ENCODE measurements at regions not wholly inside any gene's neighbourhood (a gene's known extent, or its start where the extent isn't known, plus 50 kb on each side); places are given as distances from the start of the nearest gene placed in this dataset.
"Not testable (repeated sequence)": the region's sequence is repeated elsewhere in the genome, so short reads cannot be mapped to it uniquely, and the experiment has no call there.

DNA sequence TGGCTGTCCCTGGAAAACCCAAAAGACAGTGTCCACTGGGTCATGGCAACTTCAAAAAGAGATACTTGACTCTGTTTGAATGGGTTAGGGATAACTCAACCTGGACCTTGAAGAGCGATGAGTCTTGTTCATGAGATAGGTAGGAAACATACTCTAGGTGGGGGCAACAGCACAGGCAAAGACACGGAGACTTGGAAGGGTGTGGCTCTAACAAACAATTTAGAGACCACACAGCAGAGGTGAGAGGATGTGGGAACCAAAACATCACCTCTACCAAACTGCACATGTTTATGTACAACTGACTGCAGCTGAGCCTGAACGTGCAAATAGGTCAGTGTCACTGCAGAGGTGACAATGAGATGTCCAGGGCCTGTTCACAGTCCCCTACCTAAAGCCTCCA lies 247.7 kb upstream of the ADRA1B start:
- Mint-ChIP-seq H3K27ac (no peak overlapping the region), H3K27me3 (peaks cover 4 to 18% of the 10 kb centered on the region in 2 donors), H3K9me3 (peaks cover 10% of the 10 kb centered on the region in 2 donors), H3K36me3 (no peaks in the 10 kb centered on the region), H3K4me1 (no peaks in the 10 kb centered on the region), H3K4me3 (no peak overlapping the region)
- DNase-seq (no peak), ATAC-seq (replicated peaks) (no peak)

DNA sequence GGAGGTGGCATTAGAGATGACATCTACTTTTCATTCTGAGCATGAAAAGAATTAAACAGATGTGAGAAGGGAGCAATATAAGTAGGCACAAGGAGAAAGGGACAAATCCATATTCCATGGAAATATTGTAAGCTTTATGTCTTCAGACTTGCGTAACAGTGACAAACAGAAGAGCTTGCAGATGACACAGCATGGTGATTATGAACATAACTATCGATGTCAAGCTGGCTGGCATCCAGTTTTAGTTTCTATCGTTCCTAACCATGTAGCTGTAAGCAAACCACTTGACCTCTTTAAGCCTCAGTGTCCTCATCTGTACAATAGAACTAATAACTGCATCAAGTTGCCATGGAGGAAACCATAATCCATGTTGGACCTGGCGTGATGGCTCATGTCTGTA lies 246.7 kb upstream of the ADRA1B start:
- ATAC-seq (replicated peaks) (no peak), DNase-seq (no peak)
- H3K4me1 Mint-ChIP-seq: no peaks in the 10 kb centered on the region
- H3K4me3 Mint-ChIP-seq: no peak overlapping the region
- H3K27ac Mint-ChIP-seq: no peak overlapping the region
- H3K9me3 Mint-ChIP-seq: peaks cover 12 to 13% of the 10 kb centered on the region in 2 donors
- H3K36me3 Mint-ChIP-seq: no peaks in the 10 kb centered on the region
- H3K27me3 Mint-ChIP-seq: peaks cover 0 to 18% of the 10 kb centered on the region in 2 donors

DNA sequence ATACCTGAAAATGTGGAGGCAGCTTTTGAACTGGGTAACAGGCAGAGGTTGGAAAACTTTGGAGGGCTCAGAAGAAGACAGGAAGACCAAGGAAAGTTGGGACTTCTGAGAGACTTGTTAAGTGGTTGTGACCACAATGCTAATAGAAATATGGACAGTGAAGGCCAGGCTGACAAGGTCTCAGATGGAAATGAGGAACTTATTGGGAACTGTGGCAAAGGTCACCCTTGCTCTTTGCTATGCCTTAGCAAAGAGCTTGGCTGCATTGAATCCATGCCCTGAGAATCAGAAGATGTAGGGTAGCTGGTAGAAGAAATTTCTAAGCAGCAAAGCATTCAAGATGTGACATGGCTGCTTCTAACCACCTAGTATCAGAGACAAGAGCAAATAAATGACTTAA lies 244.4 kb upstream of the ADRA1B start:
- Mint-ChIP-seq H3K27ac (no peak overlapping the region), H3K36me3 (no peaks in the 10 kb centered on the region), H3K4me3 (no peak overlapping the region), H3K9me3 (peaks cover 12 to 13% of the 10 kb centered on the region in 2 donors), H3K27me3 (peaks cover 9 to 26% of the 10 kb centered on the region in 2 donors), H3K4me1 (no peaks in the 10 kb centered on the region)
- DNase-seq (no peak), ATAC-seq (replicated peaks) (no peak)

DNA sequence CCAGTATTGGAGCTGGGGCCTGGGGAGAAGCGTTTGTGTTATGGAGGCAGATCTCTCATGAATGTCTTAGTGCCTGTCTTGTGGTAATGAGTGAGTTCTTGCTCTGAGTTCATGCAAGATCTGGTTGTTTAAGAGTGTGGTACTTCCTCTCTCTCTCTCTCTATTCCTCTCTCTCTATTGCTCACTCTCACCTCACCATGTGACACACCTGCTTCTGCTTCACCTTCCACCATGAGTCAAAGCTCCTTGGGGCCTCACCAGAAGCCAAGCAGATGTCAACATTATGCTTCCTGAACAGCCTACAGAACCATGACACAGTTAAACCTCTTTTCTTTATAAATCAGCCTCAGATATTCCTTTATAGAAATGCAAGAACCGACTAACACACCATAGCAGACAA lies 242.7 kb upstream of the ADRA1B start:
- Mint-ChIP-seq H3K4me3 (no peak overlapping the region), H3K27me3 (peaks cover 9 to 26% of the 10 kb centered on the region in 2 donors), H3K27ac (no peak overlapping the region), H3K4me1 (no peaks in the 10 kb centered on the region), H3K36me3 (no peaks in the 10 kb centered on the region), H3K9me3 (peaks cover 12 to 18% of the 10 kb centered on the region in 2 donors)
- peak in 1 of 2 donors; percentile 29 for ATAC-seq (replicated peaks)
- DNase-seq: no peak

DNA sequence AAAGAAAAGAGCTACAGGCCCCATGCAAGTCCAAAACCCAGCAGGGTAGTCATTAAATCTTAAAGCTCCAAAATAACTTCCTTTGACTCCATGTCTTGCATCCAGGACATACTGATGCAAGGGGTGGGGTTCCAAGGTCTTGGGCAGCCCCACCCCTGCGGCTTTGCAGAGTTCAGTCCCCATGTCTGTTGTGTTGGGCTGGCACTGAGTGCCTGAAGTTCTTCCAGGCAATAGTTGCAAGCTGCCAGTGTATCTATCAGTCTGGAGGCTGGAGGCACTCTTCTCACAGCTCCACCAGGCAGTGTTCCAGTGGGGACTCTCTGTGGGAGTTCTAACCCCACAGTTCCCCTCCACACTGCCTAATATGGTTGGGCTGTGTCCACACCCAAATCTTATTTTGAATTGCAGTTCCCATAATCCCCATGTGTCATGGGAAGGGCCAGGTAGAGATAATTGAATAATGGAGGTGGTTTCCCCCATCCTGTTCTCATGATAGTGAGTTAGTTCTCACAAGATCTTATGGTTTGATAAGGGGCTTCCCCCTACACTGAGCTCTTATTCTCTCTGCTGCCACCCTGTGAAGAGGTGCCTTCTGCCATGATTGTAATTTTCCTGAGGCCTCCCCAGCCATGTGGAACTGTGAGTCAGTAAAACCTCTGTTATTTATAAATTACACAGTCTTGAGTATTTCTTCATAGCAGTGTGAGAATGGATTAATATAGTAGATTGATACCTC lies 237.5 kb upstream of the ADRA1B start:
- no peak overlapping the region for H3K4me3 Mint-ChIP-seq
- peaks cover 8 to 15% of the 10 kb centered on the region in 2 donors for H3K36me3 Mint-ChIP-seq
- ATAC-seq (replicated peaks) (peak; percentile 45 to 68), DNase-seq (no peak)
- no peak overlapping the region for H3K27ac Mint-ChIP-seq
- peaks cover 6 to 10% of the 10 kb centered on the region in 2 donors for H3K4me1 Mint-ChIP-seq
- peaks cover 32 to 33% of the 10 kb centered on the region in 2 donors for H3K9me3 Mint-ChIP-seq
- peaks cover 8 to 9% of the 10 kb centered on the region in 2 donors for H3K27me3 Mint-ChIP-seq

DNA sequence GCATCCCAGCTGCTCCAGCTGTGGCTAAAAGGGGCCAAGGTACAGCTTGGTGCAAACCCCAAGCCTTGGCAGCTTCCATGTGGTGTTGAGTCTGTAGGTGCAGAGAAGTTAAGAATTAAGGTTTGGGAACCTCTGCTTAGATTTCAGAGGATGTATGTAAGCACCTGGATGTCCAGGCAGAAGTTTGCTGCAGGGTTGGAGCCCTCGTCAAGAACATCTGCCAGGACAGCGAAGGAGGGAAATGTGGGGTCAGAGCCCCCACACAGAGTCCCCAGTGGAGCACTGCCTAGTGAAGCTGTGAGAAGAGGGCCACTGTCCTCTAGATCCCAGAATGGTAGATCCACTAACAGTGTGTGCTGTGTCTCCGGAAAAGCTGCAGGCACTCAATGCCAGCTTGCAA lies 236.2 kb upstream of the ADRA1B start:
- H3K9me3 Mint-ChIP-seq: peaks cover 31 to 32% of the 10 kb centered on the region in 2 donors
- no peak overlapping the region for H3K4me3 Mint-ChIP-seq
- peaks cover 8 to 9% of the 10 kb centered on the region in 2 donors for H3K27me3 Mint-ChIP-seq
- peaks cover 11 to 15% of the 10 kb centered on the region in 2 donors for H3K36me3 Mint-ChIP-seq
- DNase-seq (no peak), ATAC-seq (replicated peaks) (no peak)
- no peak overlapping the region for H3K27ac Mint-ChIP-seq
- peaks cover 6 to 10% of the 10 kb centered on the region in 2 donors for H3K4me1 Mint-ChIP-seq

DNA sequence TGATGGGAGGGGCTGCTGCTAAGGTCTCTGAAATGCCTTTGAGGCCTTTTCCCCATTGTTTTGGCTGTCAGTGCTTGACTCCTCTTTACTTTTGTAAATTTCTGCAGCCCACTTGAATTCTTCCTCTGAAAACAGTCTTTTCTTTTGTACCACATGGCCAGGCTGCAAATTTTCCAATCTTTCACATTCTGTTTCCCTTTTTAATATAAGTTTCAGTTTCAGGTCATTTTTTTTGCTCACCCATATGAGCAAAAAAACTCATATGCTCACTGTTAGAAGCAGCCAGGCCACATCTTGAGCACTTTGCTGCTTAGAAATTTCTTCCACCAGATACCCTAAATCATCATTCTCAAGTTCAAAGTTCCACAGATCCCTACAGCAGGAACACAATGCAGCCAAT lies 234.6 kb upstream of the ADRA1B start:
- Mint-ChIP-seq H3K4me3 (no peak overlapping the region), H3K36me3 (peaks cover 11 to 15% of the 10 kb centered on the region in 2 donors), H3K9me3 (peaks cover 32 to 33% of the 10 kb centered on the region in 2 donors), H3K27me3 (peaks cover under 1 to 4% of the 10 kb centered on the region in 2 donors), H3K4me1 (peaks cover 6 to 10% of the 10 kb centered on the region in 2 donors), H3K27ac (no peak overlapping the region)
- ATAC-seq (replicated peaks): no peak
- DNase-seq: no peak

DNA sequence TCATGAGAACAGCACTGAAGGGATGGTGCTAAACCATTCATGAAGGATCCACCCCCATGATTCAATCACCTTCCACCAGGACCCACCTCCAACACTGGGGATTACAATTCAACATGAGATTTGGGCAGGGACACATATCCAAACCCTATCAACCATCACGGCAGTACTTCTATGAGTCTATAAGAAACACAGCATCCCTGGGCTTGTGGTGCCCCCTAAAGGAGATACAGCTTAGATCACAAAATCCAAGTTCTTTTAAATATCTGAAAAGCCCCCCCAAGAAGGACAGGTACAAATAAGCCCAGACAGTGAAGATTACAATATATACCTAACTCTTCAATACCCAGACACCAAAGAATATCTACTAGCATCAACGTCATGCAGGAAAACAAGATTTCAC lies 233.7 kb upstream of the ADRA1B start:
- Mint-ChIP-seq H3K27me3 (peaks cover 10 to 14% of the 10 kb centered on the region in 2 donors), H3K4me1 (peaks cover 6 to 10% of the 10 kb centered on the region in 2 donors), H3K4me3 (no peak overlapping the region), H3K27ac (no peak overlapping the region), H3K9me3 (peaks cover 32 to 36% of the 10 kb centered on the region in 2 donors), H3K36me3 (peaks cover 15% of the 10 kb centered on the region in 2 donors)
- ATAC-seq (replicated peaks): no peak
- no peak for DNase-seq

DNA sequence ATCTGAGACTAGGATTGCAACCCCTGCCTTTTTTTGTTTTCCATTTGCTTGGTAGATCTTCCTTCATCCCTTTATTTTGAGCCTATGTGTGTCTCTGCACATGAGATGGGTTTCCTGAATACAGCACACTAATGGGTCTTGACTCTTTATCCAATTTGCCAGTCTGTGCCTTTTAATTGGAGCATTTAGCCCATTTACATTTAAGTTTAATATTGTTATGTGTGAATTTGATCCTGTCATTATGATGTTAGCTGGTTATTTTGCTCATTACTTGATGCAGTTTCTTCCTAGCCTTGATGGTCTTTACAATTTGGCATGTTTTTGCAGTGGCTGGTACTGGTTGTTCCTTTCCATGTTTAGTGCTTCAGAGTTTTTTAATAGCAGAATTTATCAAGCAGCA lies 228.4 kb upstream of the ADRA1B start:
- H3K4me1 Mint-ChIP-seq; H3K9me3 Mint-ChIP-seq; ATAC-seq (replicated peaks); DNase-seq; H3K36me3 Mint-ChIP-seq; H3K27ac Mint-ChIP-seq; H3K4me3 Mint-ChIP-seq: not testable (repeated sequence)
- peaks cover 24 to 60% of the 10 kb centered on the region in 2 donors for H3K27me3 Mint-ChIP-seq

DNA sequence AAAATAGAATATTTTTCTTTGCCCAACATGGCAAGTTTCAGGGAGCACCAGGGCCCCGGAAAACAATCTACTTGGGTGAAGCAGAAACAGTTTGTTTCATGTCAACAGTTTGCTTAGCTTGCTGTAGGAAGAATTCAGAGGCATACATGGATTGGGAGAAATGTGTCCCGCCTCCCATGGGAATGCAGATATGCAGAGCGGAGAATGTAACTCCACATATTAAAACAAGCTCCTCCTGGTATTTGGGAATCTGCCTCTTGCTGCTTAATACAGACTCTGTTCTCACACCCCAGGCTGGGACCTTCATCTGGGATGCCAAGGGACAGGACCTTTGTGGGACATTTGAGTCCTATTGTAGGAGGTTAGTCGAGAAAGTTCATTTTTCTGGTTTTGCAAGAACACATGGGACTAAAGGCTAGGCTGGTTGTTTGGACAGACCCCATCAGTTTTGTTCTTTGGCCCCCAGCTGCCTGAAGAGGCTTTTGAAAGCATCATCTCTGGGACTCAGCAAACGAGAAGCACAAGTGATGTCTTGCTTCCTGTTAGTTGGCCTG lies 220.5 kb upstream of the ADRA1B start:
- Mint-ChIP-seq H3K27ac (no peak overlapping the region), H3K36me3 (no peaks in the 10 kb centered on the region), H3K27me3 (peaks cover 4 to 41% of the 10 kb centered on the region in 2 donors), H3K9me3 (peaks cover 4 to 10% of the 10 kb centered on the region in 2 donors), H3K4me1 (peaks cover 0 to 7% of the 10 kb centered on the region in 2 donors), H3K4me3 (no peak overlapping the region)
- ATAC-seq (replicated peaks) (no peak), DNase-seq (no peak)

DNA sequence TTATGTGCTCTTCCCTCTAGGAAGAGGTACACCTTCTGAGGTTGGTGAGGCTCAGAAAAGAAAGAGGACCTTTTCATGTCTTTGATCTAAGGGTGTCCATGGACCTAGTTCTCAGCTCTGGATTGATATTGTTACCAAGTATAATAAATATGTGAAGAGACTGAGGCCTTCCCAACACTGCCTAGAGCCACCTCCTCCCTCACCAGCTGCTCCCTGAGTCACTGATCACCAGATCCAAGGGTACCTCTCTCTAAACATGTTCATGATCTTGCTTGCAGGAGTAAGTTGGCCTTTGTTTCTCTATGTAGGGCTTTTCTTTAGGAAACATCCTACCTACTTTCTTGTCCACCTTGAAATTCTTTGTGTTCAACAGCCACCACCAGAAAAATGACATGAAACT lies 218.8 kb upstream of the ADRA1B start:
- H3K36me3 Mint-ChIP-seq: no peaks in the 10 kb centered on the region
- no peak overlapping the region for H3K4me3 Mint-ChIP-seq
- peaks cover 0 to 7% of the 10 kb centered on the region in 2 donors for H3K4me1 Mint-ChIP-seq
- no peak for ATAC-seq (replicated peaks)
- DNase-seq: no peak
- peaks cover 0 to 39% of the 10 kb centered on the region in 2 donors for H3K27me3 Mint-ChIP-seq
- H3K27ac Mint-ChIP-seq: no peak overlapping the region
- peaks cover 3 to 7% of the 10 kb centered on the region in 2 donors for H3K9me3 Mint-ChIP-seq

DNA sequence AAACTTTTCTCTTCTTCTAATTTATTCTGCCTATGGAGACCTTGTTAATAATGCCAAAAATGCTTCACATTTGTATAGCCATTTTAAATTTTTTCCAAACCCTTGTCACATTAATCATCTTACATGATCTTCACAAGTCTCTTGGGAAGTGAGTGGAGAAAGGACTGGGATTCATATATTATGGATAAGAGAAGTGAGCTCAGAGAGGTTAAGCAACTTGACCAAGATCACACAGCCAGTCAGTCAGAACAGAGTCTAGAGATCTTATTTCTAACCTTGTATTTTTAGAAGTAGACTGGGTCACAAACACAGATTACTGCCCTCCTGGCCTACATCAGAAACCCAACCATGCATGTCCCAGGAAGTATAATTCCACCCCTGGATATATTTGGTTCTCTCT lies 218.0 kb upstream of the ADRA1B start:
- peaks cover 0 to 5% of the 10 kb centered on the region in 2 donors for H3K9me3 Mint-ChIP-seq
- H3K4me3 Mint-ChIP-seq: no peak overlapping the region
- ATAC-seq (replicated peaks) (no peak), DNase-seq (no peak)
- peaks cover under 1 to 41% of the 10 kb centered on the region in 2 donors for H3K27me3 Mint-ChIP-seq
- no peaks in the 10 kb centered on the region for H3K36me3 Mint-ChIP-seq
- H3K27ac Mint-ChIP-seq: no peak overlapping the region
- peaks cover 0 to 7% of the 10 kb centered on the region in 2 donors for H3K4me1 Mint-ChIP-seq

DNA sequence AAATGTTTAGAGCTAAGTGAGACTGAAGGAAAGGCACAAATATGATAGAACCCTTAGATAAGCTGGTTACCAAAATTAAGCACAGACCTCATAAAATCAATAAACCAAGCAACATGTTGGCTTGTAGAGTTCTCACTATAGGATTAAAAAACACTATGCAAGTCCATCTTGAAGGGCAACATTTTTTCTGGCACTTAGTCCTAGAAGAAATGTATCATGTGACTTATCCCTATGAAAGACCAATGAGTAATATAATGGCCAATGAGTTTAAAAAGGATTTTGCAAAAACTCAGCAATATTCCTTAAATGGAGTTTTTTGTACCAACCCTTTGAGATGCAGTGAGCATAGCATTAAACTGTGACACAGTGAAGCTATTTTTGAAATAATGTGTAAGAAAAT lies 216.3 kb upstream of the ADRA1B start:
- Mint-ChIP-seq H3K36me3 (no peaks in the 10 kb centered on the region), H3K4me3 (no peak overlapping the region), H3K27me3 (peaks cover 4 to 45% of the 10 kb centered on the region in 2 donors), H3K9me3 (no peaks in the 10 kb centered on the region), H3K27ac (no peak overlapping the region), H3K4me1 (peaks cover 0 to 7% of the 10 kb centered on the region in 2 donors)
- DNase-seq (no peak), ATAC-seq (replicated peaks) (no peak)

DNA sequence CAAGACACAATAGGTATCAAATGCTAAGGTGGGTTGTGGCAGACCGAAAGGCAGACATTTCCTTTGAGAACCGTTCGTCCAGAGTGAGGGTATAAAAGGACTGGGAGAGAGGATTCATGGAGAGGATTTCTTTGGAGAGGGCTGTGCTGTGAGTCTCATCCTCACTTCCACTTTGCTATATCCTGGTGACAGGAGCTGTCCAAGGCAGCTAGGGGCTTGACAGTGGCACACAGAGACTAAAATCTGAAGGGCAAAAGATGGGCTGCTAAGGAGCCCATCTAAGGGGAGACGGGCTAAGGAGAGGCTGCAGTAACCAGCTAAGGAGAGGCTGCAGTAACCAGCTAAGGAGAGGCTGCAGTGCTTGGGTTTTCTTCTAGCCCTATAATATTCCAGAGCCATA lies 214.0 kb upstream of the ADRA1B start:
- Mint-ChIP-seq H3K27ac (no peak overlapping the region), H3K36me3 (peaks cover 2 to 4% of the 10 kb centered on the region in 2 donors), H3K4me1 (peaks cover 0 to 7% of the 10 kb centered on the region in 2 donors), H3K27me3 (peaks cover 12 to 45% of the 10 kb centered on the region in 2 donors), H3K4me3 (no peak overlapping the region), H3K9me3 (peaks cover 4 to 5% of the 10 kb centered on the region in 2 donors)
- DNase-seq (no peak), ATAC-seq (replicated peaks) (no peak)

DNA sequence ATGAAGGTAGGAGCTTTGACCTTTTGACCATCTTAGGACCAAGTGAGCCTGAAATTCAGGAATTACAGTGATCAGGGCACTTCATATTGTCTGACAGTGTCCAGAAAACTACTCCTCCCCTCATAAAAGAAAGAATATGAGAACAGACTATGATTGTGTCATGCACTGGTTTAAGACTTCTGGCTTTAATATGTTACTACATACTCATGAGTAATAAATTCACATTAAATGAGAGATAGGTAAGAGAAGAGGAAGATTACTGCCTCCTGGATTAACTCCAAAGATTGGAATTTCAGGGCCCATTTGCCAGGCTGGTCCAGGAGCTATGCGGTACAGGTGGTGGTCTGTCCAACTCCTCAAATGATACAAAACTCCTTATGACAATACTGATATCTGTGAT lies 213.5 kb upstream of the ADRA1B start:
- H3K27me3 Mint-ChIP-seq: peaks cover 16 to 50% of the 10 kb centered on the region in 2 donors
- DNase-seq (no peak), ATAC-seq (replicated peaks) (no peak)
- no peak overlapping the region for H3K27ac Mint-ChIP-seq
- H3K4me1 Mint-ChIP-seq: peaks cover 0 to 7% of the 10 kb centered on the region in 2 donors
- peaks cover 2 to 7% of the 10 kb centered on the region in 2 donors for H3K36me3 Mint-ChIP-seq
- peaks cover 5 to 11% of the 10 kb centered on the region in 2 donors for H3K9me3 Mint-ChIP-seq
- H3K4me3 Mint-ChIP-seq: no peak overlapping the region
